ENCODE measurements at regions not wholly inside any gene's neighbourhood (a gene's known extent, or its start where the extent isn't known, plus 50 kb on each side); places are given as distances from the start of the nearest gene placed in this dataset.
"Not testable (repeated sequence)": the region's sequence is repeated elsewhere in the genome, so short reads cannot be mapped to it uniquely, and the experiment has no call there.

DNA sequence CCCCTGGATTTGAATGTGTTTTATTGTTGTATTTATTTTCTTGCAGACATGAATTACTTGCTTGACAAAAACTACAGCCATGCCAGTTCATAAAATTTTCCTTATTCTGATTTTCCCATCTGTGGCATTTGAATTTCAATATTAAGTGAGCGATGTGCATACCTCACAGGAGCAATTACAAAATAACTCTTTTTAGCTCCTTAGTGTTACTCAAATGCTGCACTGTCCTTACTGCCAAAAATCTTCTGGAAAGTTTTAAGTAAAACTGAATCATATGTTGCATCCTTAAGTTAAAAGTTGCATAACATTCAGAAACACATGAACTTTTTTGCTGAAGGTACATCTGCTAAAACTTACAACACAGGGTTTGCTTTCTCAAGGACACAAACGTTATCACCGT is 120.1 kb downstream of the OR4M2 start:
- TF ChIP-seq, protein P1, sequence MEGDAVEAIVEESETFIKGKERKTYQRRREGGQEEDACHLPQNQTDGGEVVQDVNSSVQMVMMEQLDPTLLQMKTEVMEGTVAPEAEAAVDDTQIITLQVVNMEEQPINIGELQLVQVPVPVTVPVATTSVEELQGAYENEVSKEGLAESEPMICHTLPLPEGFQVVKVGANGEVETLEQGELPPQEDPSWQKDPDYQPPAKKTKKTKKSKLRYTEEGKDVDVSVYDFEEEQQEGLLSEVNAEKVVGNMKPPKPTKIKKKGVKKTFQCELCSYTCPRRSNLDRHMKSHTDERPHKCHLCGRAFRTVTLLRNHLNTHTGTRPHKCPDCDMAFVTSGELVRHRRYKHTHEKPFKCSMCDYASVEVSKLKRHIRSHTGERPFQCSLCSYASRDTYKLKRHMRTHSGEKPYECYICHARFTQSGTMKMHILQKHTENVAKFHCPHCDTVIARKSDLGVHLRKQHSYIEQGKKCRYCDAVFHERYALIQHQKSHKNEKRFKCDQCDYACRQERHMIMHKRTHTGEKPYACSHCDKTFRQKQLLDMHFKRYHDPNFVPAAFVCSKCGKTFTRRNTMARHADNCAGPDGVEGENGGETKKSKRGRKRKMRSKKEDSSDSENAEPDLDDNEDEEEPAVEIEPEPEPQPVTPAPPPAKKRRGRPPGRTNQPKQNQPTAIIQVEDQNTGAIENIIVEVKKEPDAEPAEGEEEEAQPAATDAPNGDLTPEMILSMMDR (IDR thresholded peaks at IDR 0.05 in 2 of 3, conservative IDR thresholded peaks at IDR 0.05 in 1 of 3; ENCODE audit: borderline replicate concordance in 1 of 3, insufficient read depth in 1 of 3, low read depth in 2 of 3, low read length in 2 of 3), result not testable (repeated sequence)
- not testable (repeated sequence) for TF ChIP-seq POLR2AphosphoS5 (IDR thresholded peaks at IDR 0.05; ENCODE audit: low read depth, low read length); ZFX (IDR thresholded peaks at IDR 0.05)
- TF ChIP-seq, protein P2, sequence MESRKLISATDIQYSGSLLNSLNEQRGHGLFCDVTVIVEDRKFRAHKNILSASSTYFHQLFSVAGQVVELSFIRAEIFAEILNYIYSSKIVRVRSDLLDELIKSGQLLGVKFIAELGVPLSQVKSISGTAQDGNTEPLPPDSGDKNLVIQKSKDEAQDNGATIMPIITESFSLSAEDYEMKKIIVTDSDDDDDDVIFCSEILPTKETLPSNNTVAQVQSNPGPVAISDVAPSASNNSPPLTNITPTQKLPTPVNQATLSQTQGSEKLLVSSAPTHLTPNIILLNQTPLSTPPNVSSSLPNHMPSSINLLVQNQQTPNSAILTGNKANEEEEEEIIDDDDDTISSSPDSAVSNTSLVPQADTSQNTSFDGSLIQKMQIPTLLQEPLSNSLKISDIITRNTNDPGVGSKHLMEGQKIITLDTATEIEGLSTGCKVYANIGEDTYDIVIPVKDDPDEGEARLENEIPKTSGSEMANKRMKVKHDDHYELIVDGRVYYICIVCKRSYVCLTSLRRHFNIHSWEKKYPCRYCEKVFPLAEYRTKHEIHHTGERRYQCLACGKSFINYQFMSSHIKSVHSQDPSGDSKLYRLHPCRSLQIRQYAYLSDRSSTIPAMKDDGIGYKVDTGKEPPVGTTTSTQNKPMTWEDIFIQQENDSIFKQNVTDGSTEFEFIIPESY (IDR thresholded peaks at IDR 0.05; ENCODE audit: extremely low read depth, insufficient replicate concordance, low read length), result not testable (repeated sequence)
